AG09309 (cell line): ENCODE measurements at regions not wholly inside any gene's neighbourhood (a gene's known extent, or its start where the extent isn't known, plus 50 kb on each side); places are given as distances from the start of the nearest gene placed in this dataset.

Experiments
- DNase-seq: peaks from one replicate; pipeline ENCODE4 v3.0.0-alpha.2; 2010; ENCODE audit warnings: low read depth
- H3K4me3 ChIP-seq: 2 replicates; pipeline ENCODE4 v1.5.1; 2011; ENCODE audit warnings: mild to moderate bottlenecking, low read depth, low read length, moderate library complexity; ENCODE audit not compliant: control insufficient read depth
- TF ChIP-seq, protein P1 (sequence below): IDR thresholded peaks from 2 replicates; pipeline ENCODE4 v1.5.1; 2011; ENCODE audit warnings: mild to moderate bottlenecking, low read depth, low read length, inconsistent platforms; ENCODE audit not compliant: insufficient read depth, control insufficient read depth; ENCODE audit errors: missing control alignments

DNA sequence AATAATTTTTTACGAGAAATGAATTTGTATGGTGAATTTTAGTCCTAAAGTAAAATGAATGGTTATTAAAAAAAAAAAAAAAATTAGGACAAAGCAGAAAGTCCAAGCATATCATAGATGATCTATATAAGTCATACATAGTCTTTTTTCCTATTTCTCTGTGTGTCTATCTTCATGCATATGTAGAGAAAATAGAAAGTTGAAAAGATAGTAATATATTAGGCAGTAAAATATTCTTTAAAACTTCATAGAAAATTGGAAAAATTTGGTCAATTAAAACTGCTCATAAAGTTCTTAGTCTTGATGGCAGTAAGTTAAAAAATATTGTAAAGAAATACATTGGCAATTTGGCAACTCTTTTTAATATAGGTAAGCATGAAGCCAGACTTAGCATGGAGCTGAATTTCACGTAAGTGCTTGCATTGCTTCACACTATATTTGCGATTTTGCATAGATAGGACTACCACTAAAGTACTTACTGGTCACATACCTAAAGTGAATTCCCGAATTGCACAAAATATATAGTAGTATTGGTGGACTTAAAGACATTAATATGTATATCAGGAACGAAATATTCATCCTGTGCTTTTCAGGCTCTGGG, 303.8 kb downstream of the IPO8 start:
- H3K4me3 ChIP-seq = no peak overlapping the region
- TF ChIP-seq, protein P1, sequence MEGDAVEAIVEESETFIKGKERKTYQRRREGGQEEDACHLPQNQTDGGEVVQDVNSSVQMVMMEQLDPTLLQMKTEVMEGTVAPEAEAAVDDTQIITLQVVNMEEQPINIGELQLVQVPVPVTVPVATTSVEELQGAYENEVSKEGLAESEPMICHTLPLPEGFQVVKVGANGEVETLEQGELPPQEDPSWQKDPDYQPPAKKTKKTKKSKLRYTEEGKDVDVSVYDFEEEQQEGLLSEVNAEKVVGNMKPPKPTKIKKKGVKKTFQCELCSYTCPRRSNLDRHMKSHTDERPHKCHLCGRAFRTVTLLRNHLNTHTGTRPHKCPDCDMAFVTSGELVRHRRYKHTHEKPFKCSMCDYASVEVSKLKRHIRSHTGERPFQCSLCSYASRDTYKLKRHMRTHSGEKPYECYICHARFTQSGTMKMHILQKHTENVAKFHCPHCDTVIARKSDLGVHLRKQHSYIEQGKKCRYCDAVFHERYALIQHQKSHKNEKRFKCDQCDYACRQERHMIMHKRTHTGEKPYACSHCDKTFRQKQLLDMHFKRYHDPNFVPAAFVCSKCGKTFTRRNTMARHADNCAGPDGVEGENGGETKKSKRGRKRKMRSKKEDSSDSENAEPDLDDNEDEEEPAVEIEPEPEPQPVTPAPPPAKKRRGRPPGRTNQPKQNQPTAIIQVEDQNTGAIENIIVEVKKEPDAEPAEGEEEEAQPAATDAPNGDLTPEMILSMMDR = no peak

DNA sequence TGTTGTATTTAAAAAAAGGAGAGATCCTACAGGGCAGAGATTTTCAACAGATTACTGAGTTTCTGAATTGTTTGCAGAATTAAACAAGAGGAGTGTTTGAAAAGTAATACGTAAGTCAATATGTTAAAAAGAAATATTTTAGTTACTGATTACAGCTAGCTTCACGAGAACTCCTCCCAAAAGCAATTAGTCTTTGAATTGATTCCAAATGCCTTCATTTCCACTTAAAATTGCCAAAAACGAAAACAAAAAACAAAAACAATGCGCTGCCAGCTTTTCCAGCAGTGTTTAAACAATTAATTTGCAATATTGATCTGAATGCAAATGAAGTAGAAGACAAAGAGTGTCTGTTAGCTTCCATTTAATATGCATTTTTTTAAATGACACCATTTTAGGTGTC, 310.0 kb downstream of the IPO8 start:
- DNase-seq = no peak
- TF ChIP-seq, protein P1 = no peak
- no peak overlapping the region for H3K4me3 ChIP-seq

More for the DNA sequence above, 303.8 kb downstream of the IPO8 start:
- DNase-seq = no peak

DNA sequence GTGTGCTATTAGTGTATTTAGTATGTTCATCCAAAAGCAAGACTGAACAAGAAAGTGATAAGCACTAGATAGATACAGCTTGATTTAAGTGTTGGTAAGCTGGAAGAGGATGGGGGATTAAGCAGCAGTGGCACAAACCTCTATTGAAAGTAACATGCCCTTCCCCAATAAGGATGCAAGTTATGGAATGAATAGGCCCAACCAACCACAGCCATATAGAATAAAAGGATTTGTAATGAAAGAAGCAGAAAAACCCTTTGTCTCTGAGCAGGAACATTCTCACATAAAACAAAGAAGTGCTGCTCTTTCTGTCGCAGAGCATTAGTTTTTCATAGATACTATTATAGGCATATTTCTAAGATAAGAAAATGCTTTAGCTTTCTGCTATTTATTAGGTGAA, 310.7 kb downstream of the IPO8 start:
- TF ChIP-seq, protein P1 = no peak
- H3K4me3 ChIP-seq = no peak overlapping the region
- DNase-seq = no peak

DNA sequence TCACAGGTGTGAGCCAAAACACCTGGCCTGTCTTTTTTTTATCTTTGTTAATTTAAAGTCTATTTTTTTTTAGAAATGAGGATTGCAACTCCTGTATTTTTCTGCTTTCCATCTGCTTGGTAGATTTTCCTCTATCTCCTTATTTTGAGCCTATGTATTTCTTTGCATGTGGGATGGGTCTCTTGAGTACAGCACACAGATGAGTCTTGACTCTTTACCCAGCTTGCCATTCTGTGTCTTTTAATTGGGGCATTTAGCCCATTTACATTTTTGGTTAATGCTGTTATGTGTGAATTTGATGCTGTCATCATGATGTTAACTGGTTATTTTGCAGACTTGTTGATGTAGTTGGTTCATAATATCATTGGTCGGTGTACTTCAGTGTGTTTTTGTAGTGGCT, 317.4 kb downstream of the IPO8 start:
- no peak for DNase-seq
- TF ChIP-seq, protein P1 = no peak
- H3K4me3 ChIP-seq = no peak overlapping the region

DNA sequence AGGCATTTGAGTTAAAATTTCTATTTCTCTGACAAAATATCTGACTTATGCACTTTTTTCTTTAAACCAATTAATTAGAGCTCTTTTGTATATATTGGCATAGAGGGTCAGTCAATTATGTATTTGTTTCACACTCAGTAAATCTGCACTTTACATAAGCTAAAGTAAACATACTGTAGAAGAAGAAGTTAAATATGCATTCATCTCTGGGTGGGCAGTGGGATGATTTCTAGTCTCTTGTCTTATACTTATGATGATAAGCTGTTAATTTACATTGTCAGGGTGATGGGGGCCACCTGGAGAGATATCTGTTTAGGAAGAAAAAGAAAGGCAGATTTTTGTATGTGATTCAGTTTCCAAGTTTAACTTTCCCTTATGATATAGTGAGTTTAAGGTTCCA, 330.8 kb downstream of the IPO8 start:
- no peak overlapping the region for H3K4me3 ChIP-seq
- TF ChIP-seq, protein P1 = no peak
- no peak for DNase-seq

DNA sequence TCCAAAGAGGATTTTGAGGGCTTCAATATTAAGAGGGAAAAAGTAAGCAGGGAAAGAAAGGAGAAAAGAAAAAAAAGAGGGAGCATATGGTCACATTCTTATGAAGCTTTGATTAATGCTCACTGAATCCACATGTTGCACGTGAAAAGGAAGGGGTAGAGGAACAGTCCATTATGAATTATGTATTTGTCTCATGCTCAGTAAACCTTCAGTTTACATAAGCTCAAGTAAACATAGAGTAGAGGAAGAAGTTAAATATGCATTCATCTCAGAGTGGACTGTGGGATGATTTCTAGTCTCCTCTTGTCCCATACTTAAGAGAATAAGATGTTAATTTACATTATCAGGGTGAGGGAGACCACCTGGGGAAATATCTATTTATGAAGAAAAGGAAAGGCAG, 334.5 kb downstream of the IPO8 start:
- TF ChIP-seq, protein P1 = no peak
- H3K4me3 ChIP-seq = no peak overlapping the region
- DNase-seq = no peak

DNA sequence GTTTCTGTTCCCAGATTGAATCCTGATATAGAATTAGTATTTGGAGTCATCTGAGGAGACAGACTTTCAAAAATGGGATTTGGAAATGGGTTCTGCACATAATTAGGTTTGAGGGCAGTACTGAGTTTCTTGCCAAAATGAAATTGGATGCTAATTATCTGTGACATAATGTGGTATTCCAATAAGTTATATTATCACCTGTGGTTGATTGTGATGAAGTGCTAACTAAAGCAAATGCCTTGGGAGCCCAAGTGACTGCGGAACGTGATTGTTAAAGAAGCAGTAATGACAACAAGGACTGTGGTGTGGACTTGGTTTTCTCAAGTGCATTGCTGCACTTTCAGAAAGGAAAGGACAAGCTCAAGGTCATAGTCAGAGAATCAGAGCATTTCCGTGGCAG, 337.0 kb downstream of the IPO8 start:
- TF ChIP-seq, protein P1 = no peak

More for the DNA sequence above, 337.0 kb downstream of the IPO8 start:
- DNase-seq = no peak
- H3K4me3 ChIP-seq = no peak overlapping the region
